SK-N-MC (cell line): ENCODE measurements at regions not wholly inside any gene's neighbourhood (a gene's known extent, or its start where the extent isn't known, plus 50 kb on each side); places are given as distances from the start of the nearest gene placed in this dataset.

Experiments
- DNase-seq: peaks from one replicate; pipeline ENCODE4 v3.0.0-alpha.2; 2011; ENCODE audit warnings: low read depth, low spot score
- H3K27ac ChIP-seq: fragments of 200-600 bp; sonication (generic); 2 replicates; pipeline ENCODE4 v1.5.1; 2016; ENCODE audit warnings: mixed run types
- H3K36me3 ChIP-seq: fragments of 200-600 bp; sonication (generic); 2 replicates; pipeline ENCODE4 v1.6.1; 2017; ENCODE audit warnings: antibody characterized with exemption, low read length, mixed read lengths; ENCODE audit not compliant: insufficient read depth
- H3K4me3 ChIP-seq: fragments of 200-600 bp; sonication (generic); 2 replicates; pipeline ENCODE4 v1.5.1; 2016
- H3K9ac ChIP-seq: fragments of 200-600 bp; sonication (generic); 2 replicates; pipeline ENCODE4 v1.8.0; 2017; ENCODE audit warnings: mixed run types, mixed read lengths; ENCODE audit not compliant: insufficient read length
- H3K9me3 ChIP-seq: fragments of 200-600 bp; sonication (generic); 2 replicates; pipeline ENCODE4 v1.6.1; 2017; ENCODE audit warnings: low read depth, mild to moderate bottlenecking, antibody characterized with exemption, low read length, moderate library complexity, mixed read lengths
- EZH2 ChIP-seq: fragments of 200-600 bp; sonication (generic); IDR thresholded peaks from one replicate; pipeline ENCODE4 v1.6.1; 2017; ENCODE audit warnings: antibody characterized with exemption
- FOXP2 ChIP-seq: optimal IDR thresholded peaks from 2 replicates; pipeline ENCODE3; 2011; ENCODE audit warnings: mild to moderate bottlenecking, moderate library complexity; ENCODE audit not compliant: insufficient read depth; ENCODE audit errors: extremely low read length, control extremely low read depth
- POLR2AphosphoS5 ChIP-seq: IDR thresholded peaks from 2 replicates; pipeline ENCODE4 v1.6.1; 2012; ENCODE audit warnings: mild to moderate bottlenecking, low read depth, low read length, borderline replicate concordance

DNA sequence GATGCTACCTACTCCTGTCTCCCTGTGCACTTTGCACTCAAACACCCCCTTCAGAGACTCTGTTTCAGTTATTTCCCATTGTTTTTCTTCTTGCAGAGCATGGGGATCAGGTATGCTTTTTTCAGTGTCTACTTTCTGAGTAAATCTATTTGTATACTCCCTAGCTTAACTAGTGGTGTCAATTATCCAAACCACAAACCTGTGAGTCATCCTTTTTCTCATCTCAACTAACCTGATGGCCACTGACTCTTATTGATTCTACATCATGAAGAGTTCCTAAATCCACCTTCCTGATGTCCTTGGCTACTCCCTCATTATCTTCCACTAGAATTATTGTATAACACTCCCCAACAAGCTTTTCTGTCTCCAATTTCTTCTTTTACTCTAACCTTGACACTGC lies 68.0 kb downstream of the DIPK2A start:
- Histone ChIP-seq H3K9ac (no peak overlapping the region), H3K4me3 (no peak overlapping the region), H3K9me3 (no peaks in the 10 kb centered on the region), H3K27ac (no peak overlapping the region), H3K36me3 (no peaks in the 10 kb centered on the region)
- TF ChIP-seq POLR2AphosphoS5 = no peak
- DNase-seq = no peak

DNA sequence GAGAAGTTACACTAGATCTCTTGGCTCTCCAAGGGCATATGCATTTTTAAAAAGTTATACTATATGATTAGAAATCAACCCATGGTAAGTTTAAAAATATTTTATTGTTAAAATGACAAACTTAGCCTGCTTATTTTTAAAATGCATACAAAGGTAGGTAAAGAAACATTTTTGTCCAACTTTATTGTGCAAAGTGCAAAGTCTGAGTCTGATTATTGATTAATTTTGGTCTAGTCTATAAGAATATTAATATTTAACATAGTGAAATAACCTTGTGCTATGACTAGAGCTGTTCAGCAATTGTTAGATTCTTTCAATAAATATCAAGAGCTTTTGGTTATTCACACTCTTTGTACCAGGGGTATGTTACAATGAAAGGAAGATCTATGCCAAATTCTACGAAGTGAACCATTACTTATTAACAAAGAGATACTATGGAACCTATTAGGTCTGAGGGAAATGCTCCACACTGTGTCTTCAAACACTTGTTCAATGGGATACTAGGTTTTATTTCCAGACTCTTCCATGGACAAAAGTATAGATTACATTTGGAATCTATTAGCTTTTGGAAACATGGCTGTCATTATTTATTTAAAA lies 70.4 kb downstream of the DIPK2A start:
- H3K4me3 ChIP-seq = no peak overlapping the region
- TF ChIP-seq FOXP2 (no peak), POLR2AphosphoS5 (no peak)
- H3K27ac ChIP-seq = no peak overlapping the region
- no peaks in the 10 kb centered on the region for H3K36me3 ChIP-seq
- H3K9ac ChIP-seq = no peak overlapping the region
- no peak for DNase-seq
- H3K9me3 ChIP-seq = no peaks in the 10 kb centered on the region

DNA sequence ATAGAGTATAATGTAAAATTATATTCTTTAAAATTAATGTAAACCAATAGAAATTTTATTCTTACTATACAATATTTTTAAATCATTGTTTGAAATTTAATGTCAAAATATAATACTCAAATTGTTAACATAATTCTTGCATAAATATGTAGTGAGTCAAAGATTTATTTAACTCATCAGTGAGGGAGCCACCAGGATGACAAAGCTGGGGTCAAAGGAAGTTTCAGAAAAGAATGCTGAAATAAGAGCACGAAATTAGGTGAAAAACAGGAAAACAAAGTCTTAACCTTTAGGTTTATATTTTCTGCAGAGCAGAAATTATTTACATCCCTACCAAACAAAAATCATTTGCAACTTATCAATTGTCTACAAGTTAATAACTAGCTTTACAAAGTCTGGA lies 74.1 kb downstream of the DIPK2A start:
- no peaks in the 10 kb centered on the region for H3K9me3 ChIP-seq
- H3K36me3 ChIP-seq = no peaks in the 10 kb centered on the region
- no peak overlapping the region for H3K27ac ChIP-seq
- no peak for DNase-seq
- no peak for TF ChIP-seq POLR2AphosphoS5
- TF ChIP-seq FOXP2 = no peak
- TF ChIP-seq EZH2 = no peak
- no peak overlapping the region for H3K9ac ChIP-seq
- no peak overlapping the region for H3K4me3 ChIP-seq

DNA sequence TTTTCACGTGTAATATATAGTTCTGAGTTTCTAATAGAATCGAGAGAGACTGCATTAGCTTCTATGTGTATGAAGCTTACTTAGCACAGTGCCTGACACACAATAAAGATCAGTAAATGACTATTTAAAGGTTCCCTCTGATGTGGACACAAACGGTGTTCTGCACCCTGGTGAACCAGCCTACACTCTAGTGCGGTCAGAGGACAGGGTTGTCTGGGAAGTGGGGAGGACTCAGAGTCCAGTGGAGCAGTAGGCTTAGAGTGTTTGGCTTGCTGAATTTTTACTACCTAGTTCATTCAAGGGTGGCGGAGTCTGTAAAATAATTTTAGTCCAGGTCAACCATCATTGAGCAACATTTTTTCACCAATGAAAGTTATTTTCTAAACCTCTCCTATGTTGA lies 77.8 kb downstream of the DIPK2A start:
- Histone ChIP-seq H3K4me3 (no peak overlapping the region), H3K9ac (no peak overlapping the region), H3K27ac (no peak overlapping the region), H3K9me3 (no peaks in the 10 kb centered on the region), H3K36me3 (no peaks in the 10 kb centered on the region)
- TF ChIP-seq POLR2AphosphoS5 (no peak), FOXP2 (no peak)
- DNase-seq = no peak

DNA sequence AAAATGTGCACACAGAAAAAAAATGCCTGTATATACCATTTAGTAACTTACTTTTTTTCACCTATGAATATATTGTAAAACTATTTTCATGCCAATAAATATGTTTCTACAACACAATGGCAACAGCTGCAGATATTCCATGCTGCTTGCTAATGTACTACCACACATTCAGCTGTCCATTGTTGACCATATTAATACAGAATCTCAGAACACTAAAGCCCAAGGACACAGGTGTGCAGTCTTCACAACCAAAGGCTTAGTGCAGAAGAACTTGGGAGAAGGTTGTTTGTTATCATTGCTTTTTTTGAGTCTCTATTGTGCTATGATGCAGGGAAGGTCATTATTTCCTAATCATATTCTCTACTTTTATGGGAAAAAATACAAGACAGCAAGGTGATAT lies 79.6 kb downstream of the DIPK2A start:
- Histone ChIP-seq H3K9ac (no peak overlapping the region), H3K4me3 (no peak overlapping the region), H3K36me3 (no peaks in the 10 kb centered on the region), H3K9me3 (no peaks in the 10 kb centered on the region), H3K27ac (no peak overlapping the region)
- TF ChIP-seq EZH2 = no peak
- TF ChIP-seq FOXP2 = no peak
- no peak for TF ChIP-seq POLR2AphosphoS5
- DNase-seq = no peak

DNA sequence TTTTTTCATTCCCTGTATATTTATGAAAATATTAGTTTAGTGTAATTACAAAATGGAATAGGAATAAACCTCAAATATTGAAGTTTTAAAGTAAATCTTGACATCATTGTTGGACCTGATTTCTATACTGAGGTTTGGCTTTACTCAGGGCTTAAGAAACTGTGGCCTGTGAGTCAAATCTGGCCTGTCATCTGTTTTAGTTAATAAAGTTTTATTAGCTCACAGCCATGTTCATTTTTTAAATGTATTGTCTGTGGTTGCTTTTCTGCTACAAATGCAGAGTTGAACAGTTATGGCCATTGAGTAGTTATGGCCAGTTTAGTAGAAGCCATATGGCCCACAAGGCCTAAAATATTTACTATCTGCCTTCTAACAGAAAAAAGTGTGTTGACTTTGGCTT lies 80.7 kb downstream of the DIPK2A start:
- no peak overlapping the region for H3K9ac ChIP-seq
- no peak for TF ChIP-seq EZH2
- TF ChIP-seq POLR2AphosphoS5 = no peak
- no peak for TF ChIP-seq FOXP2
- no peak overlapping the region for H3K4me3 ChIP-seq
- H3K36me3 ChIP-seq = no peaks in the 10 kb centered on the region
- DNase-seq = no peak
- H3K9me3 ChIP-seq = no peaks in the 10 kb centered on the region
- H3K27ac ChIP-seq = no peak overlapping the region

DNA sequence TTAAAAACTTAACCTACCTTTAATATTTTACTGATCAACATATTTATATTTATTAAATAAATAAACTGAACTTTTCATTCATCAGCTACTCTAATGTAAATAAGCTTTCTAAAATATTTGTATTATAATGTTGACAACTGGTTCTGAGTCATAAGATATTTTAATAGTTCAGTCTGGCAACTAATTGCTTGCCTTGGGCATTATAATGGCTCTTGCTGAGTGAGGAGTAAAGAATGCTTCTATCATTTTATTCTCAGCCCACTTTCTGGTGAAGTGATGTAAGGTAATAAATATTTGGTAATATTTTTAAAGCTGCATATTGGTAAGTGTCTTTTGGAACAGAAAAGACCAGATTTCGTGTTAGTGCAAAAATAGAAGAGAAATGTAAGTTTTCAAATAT lies 81.5 kb downstream of the DIPK2A start:
- no peak for TF ChIP-seq POLR2AphosphoS5
- no peak for TF ChIP-seq EZH2
- no peak for TF ChIP-seq FOXP2
- Histone ChIP-seq H3K9ac (no peak overlapping the region), H3K36me3 (no peaks in the 10 kb centered on the region), H3K4me3 (no peak overlapping the region), H3K9me3 (no peaks in the 10 kb centered on the region), H3K27ac (no peak overlapping the region)
- DNase-seq = peak; percentile 72

DNA sequence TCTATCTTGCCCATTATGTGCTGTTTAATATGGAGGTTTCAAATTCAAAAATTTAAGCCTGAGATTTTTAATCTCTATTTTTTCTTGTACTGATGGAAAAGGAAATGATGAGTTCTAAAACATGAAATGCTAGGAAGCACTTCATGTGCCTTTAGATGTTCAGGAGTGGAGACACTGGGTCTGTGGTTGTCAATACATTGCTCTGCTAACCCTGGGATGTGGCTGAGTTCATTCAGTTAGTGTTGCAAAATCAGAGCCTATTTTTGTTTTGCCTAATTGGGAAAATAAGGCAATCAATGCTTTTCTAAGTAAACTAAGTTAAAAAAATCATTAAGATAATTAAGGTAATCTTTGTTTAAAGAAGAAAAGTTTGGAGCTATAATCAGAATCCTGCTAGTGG lies 83.1 kb downstream of the DIPK2A start:
- no peak overlapping the region for H3K4me3 ChIP-seq
- no peak overlapping the region for H3K9ac ChIP-seq
- no peak for DNase-seq
- no peaks in the 10 kb centered on the region for H3K36me3 ChIP-seq
- H3K9me3 ChIP-seq = no peaks in the 10 kb centered on the region
- no peak overlapping the region for H3K27ac ChIP-seq
- no peak for TF ChIP-seq EZH2
- TF ChIP-seq POLR2AphosphoS5 = no peak

DNA sequence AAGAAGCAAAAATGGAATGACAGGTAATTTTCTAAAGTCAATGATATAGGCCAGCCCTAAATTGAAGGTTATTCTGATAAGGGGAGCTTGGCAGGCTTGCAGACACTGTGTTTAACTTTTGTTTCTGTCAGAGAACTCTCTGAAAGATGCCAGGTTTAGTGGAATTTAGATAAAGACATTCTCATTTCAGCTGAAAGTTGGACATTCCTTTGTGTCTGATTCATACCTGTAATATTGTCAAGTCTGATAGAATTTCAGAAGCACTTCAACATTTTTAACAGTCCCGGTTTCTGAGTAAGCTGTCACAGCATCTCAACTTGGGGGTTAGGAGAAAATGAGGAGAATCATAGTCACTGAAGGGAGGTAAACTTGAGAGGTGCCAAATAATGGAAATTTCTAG lies 84.0 kb downstream of the DIPK2A start:
- Histone ChIP-seq H3K4me3 (no peak overlapping the region), H3K9ac (no peak overlapping the region), H3K36me3 (no peaks in the 10 kb centered on the region), H3K9me3 (no peaks in the 10 kb centered on the region), H3K27ac (no peak overlapping the region)
- no peak for DNase-seq
- TF ChIP-seq POLR2AphosphoS5 (no peak), EZH2 (no peak), FOXP2 (no peak)
